GM12874 (cell line): ENCODE measurements at regions not wholly inside any gene's neighbourhood (a gene's known extent, or its start where the extent isn't known, plus 50 kb on each side); places are given as distances from the start of the nearest gene placed in this dataset.

ENCODE experiments used
- CTCF ChIP-seq: IDR thresholded peaks from 2 replicates; pipeline ENCODE4 v1.5.1; 2011; ENCODE audit warnings: low read depth, mild to moderate bottlenecking, control low read depth, low read length, moderate library complexity; ENCODE audit not compliant: insufficient read depth

- TF ChIP-seq CTCF = no peak
Measured at GRCh38 chr20:40333591-40333990, 355.4 kb downstream of the MAFB start.

- no peak for TF ChIP-seq CTCF
Measured at GRCh38 chr20:40331807-40332560, 357.1 kb downstream of the MAFB start.

GRCh38 chr20:40331249-40331648 lies 357.8 kb downstream of the MAFB start:
- TF ChIP-seq CTCF = no peak

- no peak for TF ChIP-seq CTCF
Measured at GRCh38 chr20:40329321-40329720, 359.7 kb downstream of the MAFB start.

GRCh38 chr20:40326784-40327183 lies 362.3 kb downstream of the MAFB start:
- TF ChIP-seq CTCF = no peak

- TF ChIP-seq CTCF = no peak
Measured at GRCh38 chr20:40325006-40325568, 363.9 kb downstream of the MAFB start.

- no peak for TF ChIP-seq CTCF
Measured at GRCh38 chr20:40323361-40323794, 365.7 kb downstream of the MAFB start.
